ENCODE measurements at regions not wholly inside any gene's neighbourhood (a gene's known extent, or its start where the extent isn't known, plus 50 kb on each side); places are given as distances from the start of the nearest gene placed in this dataset.

GRCh38 chr5:121151534-121151933, 687.4 kb downstream of the PRR16 start:
- DNase-seq = no peak
- Histone ChIP-seq H3K36me3 (no peaks in the 10 kb centered on the region), H3K4me3 (no peak overlapping the region), H3K27me3 (no peaks in the 10 kb centered on the region), H3K9me3 (no peaks in the 10 kb centered on the region), H3K4me1 (no peaks in the 10 kb centered on the region), H3K27ac (no peak overlapping the region)
- TF ChIP-seq CTCF (IDR thresholded peaks at IDR 0.05) = no peak
- intact Hi-C loops (cut with DNase I; ENCODE audit: low total_unique reads) = no loop called here

DNA sequence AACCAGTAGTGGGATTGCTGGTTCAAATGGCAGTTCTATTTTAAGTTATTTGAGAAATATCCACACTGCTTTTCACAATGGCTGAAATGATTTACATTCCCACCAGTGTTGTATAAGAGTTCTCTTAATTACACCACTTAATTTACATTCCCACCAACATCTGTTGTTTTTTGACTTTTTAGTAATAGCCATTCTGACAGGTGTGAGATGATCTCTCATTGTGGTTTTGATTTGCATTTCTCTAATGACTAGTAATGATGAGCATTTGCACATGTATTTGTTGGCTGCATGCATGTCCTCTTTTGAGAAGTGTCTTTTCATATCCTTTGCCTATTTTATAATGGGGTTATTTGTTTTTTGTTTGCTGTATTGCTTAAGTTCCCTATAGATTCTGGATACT, 688.3 kb downstream of the PRR16 start:
- no peaks in the 10 kb centered on the region for H3K9me3 ChIP-seq
- no peaks in the 10 kb centered on the region for H3K27me3 ChIP-seq
- DNase-seq = no peak
- no peak for TF ChIP-seq CTCF (IDR thresholded peaks at IDR 0.05)
- H3K4me3 ChIP-seq = no peak overlapping the region
- H3K27ac ChIP-seq = no peak overlapping the region
- intact Hi-C loops (cut with DNase I; ENCODE audit: low total_unique reads) = no loop called here
- H3K4me1 ChIP-seq = no peaks in the 10 kb centered on the region
- no peaks in the 10 kb centered on the region for H3K36me3 ChIP-seq

- H3K36me3 ChIP-seq = no peaks in the 10 kb centered on the region
- TF ChIP-seq CTCF (IDR thresholded peaks at IDR 0.05) = no peak
- H3K27me3 ChIP-seq = no peaks in the 10 kb centered on the region
- H3K27ac ChIP-seq = no peak overlapping the region
- no peaks in the 10 kb centered on the region for H3K9me3 ChIP-seq
- intact Hi-C loops (cut with DNase I; ENCODE audit: low total_unique reads) = no loop called here
- no peaks in the 10 kb centered on the region for H3K4me1 ChIP-seq
- DNase-seq = no peak
- H3K4me3 ChIP-seq = no peak overlapping the region
These were observed 692.5 kb downstream of the PRR16 start for GRCh38 chr5:121156565-121156964.

DNA sequence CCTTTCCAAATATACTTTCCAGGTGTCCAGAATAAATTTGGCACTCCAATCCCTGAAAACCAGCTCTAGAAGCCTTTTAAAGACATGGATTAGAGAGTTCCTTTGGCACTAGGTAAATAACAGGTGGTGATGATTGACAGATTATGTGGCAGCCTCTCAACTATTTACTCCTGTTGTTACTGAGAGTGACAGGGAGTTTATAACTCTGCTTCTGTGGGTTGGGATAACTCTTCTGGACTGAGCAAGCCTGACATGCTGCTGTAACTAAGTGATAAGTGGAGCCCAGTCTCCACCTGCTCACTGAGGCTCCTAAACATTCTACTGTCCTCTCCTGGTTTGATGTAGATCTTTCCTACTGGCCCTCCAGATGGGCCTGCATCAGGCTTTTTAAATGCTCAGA, 693.2 kb upstream of the FTMT start:
- no peaks in the 10 kb centered on the region for H3K9me3 ChIP-seq
- H3K4me3 ChIP-seq = no peak overlapping the region
- no peaks in the 10 kb centered on the region for H3K36me3 ChIP-seq
- H3K4me1 ChIP-seq = no peaks in the 10 kb centered on the region
- TF ChIP-seq CTCF (IDR thresholded peaks at IDR 0.05) = no peak
- intact Hi-C loops (cut with DNase I; ENCODE audit: low total_unique reads) = no loop called here
- H3K27me3 ChIP-seq = no peaks in the 10 kb centered on the region
- H3K27ac ChIP-seq = no peak overlapping the region
- DNase-seq = no peak

DNA sequence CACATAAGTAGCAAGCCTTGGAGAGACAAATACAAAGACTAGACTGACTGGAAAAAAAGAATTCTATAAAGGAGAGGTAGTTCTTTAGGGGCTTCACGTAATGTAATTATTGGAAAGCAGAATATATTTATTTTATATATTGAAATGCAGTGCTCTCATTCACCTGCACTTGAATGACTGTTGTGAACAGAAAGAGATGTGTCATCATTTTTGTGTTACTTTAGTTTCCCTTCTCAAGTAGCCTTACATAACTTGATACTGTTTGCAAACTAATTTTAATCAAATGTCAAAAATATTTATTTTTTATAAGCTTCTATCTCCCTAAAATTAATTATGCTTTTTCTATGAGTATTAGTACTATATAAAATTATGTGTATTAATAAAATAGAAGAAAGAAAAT, 691.1 kb upstream of the FTMT start:
- no peak for TF ChIP-seq CTCF (IDR thresholded peaks at IDR 0.05)
- DNase-seq = no peak
- H3K27ac ChIP-seq = no peak overlapping the region
- H3K27me3 ChIP-seq = no peaks in the 10 kb centered on the region
- no peaks in the 10 kb centered on the region for H3K4me1 ChIP-seq
- H3K4me3 ChIP-seq = no peak overlapping the region
- intact Hi-C loops (cut with DNase I; ENCODE audit: low total_unique reads) = no loop called here
- no peaks in the 10 kb centered on the region for H3K9me3 ChIP-seq
- H3K36me3 ChIP-seq = no peaks in the 10 kb centered on the region

- no peaks in the 10 kb centered on the region for H3K9me3 ChIP-seq
- H3K4me1 ChIP-seq = no peaks in the 10 kb centered on the region
- TF ChIP-seq CTCF (IDR thresholded peaks at IDR 0.05) = no peak
- H3K27ac ChIP-seq = no peak overlapping the region
- DNase-seq = no peak
- H3K36me3 ChIP-seq = no peaks in the 10 kb centered on the region
- H3K27me3 ChIP-seq = no peaks in the 10 kb centered on the region
- no peak overlapping the region for H3K4me3 ChIP-seq
- intact Hi-C loops (cut with DNase I; ENCODE audit: low total_unique reads) = no loop called here
These were observed 687.0 kb upstream of the FTMT start for GRCh38 chr5:121164632-121165031.
